Astrocyte of the cerebellum (primary cell): ENCODE measurements at regions not wholly inside any gene's neighbourhood (a gene's known extent, or its start where the extent isn't known, plus 50 kb on each side); places are given as distances from the start of the nearest gene placed in this dataset.

Experiments used
- DNase-seq: peaks from one replicate; pipeline ENCODE4 v3.0.0-alpha.2; 2011; ENCODE audit warnings: low read depth
- H3K4me3 ChIP-seq: 2 replicates; pipeline ENCODE4 v1.5.1; 2011; ENCODE audit warnings: mild to moderate bottlenecking, low read depth, low read length, moderate library complexity
- CTCF ChIP-seq: IDR thresholded peaks from 2 replicates; pipeline ENCODE4 v1.5.1; 2012; ENCODE audit warnings: low read length, low read depth, moderate library complexity, mild to moderate bottlenecking; ENCODE audit errors: missing control alignments
- in situ Hi-C: cut with HindIII; loops from 2 replicates; pipeline ENCODE4 v1.10.0; 2017; ENCODE audit warnings: low sequenced_read_pairs

DNA sequence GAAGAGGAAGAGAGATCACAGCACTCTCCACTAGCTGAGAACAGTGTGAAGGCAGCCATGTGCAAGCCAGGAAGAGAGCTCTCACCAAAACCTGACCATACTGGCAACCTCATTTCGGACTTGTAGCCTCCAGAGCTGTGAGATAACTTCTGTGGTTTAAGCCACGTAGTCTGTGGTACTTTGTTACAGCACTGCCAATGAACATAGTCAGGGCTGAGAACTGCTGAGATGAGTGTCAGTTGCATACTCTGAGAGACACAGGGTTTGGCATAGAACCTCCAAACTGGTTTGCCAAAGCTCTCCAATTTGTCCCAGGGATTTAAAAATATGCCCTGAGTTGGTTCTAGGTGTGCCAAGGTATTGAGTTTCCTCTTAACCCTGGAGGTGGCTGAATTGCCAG, 218.6 kb downstream of the ATP23 start:
- in situ Hi-C loops = no loop called here
- DNase-seq = no peak
- no peak overlapping the region for H3K4me3 ChIP-seq
- TF ChIP-seq CTCF = no peak

DNA sequence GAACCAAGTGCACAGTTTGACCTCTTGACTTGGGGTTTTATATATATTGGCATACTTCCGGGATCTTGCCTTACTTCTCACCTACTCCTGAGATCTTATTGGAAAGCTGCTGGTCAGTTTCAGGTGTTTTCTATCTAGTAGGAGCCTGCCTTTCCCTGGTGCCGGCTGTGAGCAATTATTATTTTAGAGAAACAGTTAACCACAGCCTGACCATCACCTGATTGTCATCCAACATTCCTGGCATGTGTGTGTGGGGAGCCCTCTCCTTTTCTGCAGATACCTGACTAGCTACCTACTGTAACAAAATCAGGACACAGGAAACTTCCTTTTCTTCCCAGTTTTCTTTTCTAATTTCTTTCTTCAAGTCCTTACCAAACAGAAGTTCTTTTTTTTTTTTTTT, 220.4 kb downstream of the ATP23 start:
- H3K4me3 ChIP-seq = no peak overlapping the region
- DNase-seq = no peak
- no peak for TF ChIP-seq CTCF
- in situ Hi-C loops = no loop called here

DNA sequence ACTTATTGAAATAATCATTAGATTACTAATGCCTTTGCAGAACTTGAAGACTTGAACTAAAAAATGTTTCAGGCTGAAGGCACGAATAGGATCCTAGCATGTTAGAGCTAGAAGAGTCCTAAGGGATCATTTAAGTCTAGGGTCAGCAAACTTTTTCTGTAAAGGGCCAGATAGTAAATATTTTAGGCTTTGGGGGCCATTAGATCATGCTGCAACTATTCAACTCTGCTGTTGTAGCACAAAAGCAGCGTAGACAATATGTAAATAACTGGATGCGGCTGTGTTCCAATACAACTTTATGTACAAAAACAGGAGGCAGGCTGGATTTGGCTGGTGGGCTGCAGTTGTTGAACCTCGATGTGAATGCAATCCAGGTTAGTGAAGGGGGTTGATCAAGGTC, 221.7 kb downstream of the ATP23 start:
- in situ Hi-C loops = no loop called here
- H3K4me3 ChIP-seq = no peak overlapping the region
- no peak for TF ChIP-seq CTCF
- DNase-seq = no peak

- in situ Hi-C loops = no loop called here
- no peak for DNase-seq
- TF ChIP-seq CTCF = no peak
- no peak overlapping the region for H3K4me3 ChIP-seq
These were observed 225.3 kb downstream of the ATP23 start for GRCh38 chr12:58166643-58167042.

DNA sequence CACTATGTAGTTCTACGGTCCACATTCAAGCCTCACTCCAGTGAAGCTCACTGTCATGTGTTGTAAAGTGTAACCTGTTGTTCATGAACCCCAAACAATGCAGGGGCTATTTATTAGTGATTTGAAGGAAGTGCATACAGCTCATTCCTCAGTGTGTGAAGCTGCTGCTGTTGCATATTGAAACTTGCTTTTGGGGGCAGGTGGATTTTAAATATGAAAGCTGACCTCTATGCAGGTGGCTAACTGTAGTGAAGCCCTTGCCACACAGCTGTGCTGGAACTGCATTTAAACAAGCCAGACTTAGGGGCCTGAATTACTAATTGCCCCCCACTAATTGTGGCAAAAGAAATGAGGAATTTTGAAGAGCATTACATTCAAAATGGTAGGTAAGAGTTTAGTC, 226.3 kb downstream of the ATP23 start:
- no peak for DNase-seq
- TF ChIP-seq CTCF = no peak
- in situ Hi-C loops = no loop called here
- no peak overlapping the region for H3K4me3 ChIP-seq

- H3K4me3 ChIP-seq = no peak overlapping the region
- in situ Hi-C loops = no loop called here
- DNase-seq = no peak
- no peak for TF ChIP-seq CTCF
These were observed 228.5 kb downstream of the ATP23 start for GRCh38 chr12:58169826-58170225.

DNA sequence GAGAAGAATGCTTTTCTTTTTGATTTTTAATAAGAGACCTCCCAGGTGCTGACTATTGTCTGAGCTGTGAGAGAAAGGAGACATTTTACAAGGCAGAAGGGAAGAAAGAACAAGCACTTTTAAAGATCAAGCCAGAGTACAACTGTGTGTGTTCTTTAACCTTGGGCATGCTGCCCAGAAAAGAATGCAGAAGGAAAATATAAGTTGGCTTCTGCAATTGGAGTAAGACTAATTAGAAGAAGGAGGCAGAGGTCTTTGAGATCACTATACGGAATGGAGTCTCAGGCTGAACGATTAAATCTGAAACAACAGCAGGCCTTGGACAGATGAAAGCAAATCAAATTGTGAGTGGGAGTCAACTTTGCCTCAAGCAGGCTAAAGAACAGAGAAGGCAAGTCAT, 230.5 kb downstream of the ATP23 start:
- no peak for TF ChIP-seq CTCF
- in situ Hi-C loops = no loop called here

More for the DNA sequence above, 230.5 kb downstream of the ATP23 start:
- H3K4me3 ChIP-seq = no peak overlapping the region
- DNase-seq = peak; percentile 32
